ENCODE measurements at regions not wholly inside any gene's neighbourhood (a gene's known extent, or its start where the extent isn't known, plus 50 kb on each side); places are given as distances from the start of the nearest gene placed in this dataset.
A peak's percentile ranks its signal among the peaks of the same experiment; 100 is the strongest.
"Not testable (repeated sequence)": the region's sequence is repeated elsewhere in the genome, so short reads cannot be mapped to it uniquely, and the experiment has no call there.

DNA sequence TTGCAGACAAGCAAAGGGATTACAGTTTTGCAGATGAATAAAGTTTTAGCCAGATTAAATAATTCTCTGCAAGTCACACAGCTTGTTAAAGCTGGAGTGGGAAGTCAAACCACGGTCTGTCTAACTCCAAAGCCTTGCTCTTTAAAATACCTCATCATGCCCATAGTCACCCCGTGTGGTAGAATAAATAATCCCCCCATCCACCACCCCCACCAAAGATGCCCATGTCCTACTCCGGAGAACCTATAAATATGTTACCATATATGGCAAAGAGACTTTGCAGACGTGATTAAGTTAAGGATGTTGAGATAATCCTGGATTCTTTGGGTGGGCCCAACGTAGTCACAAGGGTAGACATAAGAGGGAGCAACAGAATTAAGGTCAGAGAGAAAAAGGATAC is 118.7 kb downstream of the BEND2 start:
- DNase-seq, result no peak

DNA sequence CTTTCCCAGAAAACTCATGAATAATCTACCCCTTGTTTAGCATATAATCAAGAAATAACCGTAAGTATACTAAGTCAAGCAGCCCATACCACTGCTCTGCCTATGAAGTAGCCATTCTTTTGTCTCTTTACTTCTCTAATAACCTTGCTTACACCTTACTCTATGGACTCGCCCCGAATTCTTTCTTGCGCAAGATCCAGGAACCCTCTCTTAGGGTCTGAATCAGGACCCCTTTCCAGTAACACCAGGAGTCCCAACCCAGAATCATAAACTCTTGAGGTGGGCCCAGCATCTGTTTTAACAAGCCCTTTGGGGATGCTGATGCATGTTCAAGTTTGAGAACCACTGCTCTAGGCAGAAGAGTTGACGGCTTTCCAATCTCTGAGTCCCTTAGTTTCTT is 119.6 kb downstream of the BEND2 start:
- no peak for DNase-seq

DNA sequence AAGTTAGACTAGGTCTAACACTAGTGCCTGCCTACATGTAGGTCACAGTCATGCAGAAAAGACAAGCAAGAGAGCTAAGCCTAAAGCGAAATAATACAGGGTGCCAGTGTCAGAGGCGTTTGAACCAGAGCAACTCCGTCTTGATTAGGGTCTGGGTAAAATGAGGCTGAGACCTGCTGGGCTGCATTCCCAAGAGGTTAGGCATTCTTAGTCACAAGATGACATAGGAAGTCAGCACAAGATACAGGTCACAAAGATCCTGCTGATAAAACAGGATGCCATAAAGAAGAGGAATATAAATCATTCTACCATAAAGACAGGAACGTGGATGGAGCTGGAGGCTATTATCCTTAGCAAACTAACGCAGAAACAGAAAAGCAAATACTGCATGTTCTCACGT is 120.9 kb downstream of the BEND2 start:
- DNase-seq, result no peak

DNA sequence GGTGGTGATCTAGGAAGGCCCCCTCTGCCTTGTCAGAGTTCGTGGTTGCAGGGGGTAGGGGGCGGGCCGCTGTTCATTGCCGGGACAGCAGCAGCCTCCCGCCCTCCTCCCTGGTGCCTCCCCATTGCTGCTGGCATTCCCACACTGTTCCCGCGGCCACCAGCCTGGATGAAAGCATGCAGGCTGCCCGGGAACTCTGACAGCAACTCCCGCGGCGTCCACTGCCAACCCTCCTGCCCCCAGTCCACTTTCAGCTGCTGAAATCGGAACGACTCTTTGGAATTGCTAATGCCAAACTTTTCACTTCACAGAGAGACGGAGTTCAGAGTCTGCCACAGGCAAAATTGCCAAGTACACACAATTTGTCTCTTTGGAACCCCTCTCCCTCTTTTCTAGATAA is 121.9 kb downstream of the BEND2 start:
- DNase-seq, result peak in 6 of 14 donors; percentile 0 to 14 (median 4)

DNA sequence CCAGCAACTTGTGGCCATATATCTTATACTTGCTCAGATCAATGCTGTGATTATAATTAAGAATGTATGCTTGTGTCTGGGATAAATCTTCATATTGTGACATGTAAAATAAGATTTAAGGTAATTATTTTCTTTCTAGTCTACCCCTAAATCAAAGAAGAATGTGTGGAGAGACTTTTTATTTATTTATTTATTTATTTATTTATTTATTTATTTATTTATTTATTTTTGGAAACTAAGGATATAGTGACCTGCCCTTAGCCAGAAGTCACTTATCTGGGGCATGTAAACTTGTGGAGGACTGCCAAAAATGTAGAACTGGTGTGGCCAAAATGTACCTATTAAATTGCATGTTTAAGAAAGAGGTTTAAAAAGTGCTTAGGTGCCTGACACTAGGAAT is 144.3 kb downstream of the BEND2 start:
- no peak for DNase-seq

DNA sequence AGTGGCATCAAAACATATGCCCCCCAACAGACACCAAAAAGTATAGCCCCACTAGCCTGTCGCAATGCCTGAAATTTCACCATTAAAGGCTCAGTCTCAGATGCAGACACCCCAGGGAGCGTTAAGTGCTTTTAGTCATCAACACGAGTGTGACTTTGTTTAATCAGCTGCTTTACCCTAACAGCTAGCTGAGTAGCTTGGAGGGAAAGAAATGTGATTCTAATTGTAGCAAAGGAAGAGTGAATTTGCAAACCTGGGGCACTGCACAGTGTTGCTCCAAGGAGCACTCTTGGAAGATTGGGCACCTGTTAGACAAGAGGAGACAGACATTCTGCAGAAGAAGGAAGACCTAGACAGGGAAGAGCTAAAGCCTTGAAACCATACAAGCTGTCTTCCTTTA is 145.1 kb downstream of the BEND2 start:
- DNase-seq, result no peak

DNA sequence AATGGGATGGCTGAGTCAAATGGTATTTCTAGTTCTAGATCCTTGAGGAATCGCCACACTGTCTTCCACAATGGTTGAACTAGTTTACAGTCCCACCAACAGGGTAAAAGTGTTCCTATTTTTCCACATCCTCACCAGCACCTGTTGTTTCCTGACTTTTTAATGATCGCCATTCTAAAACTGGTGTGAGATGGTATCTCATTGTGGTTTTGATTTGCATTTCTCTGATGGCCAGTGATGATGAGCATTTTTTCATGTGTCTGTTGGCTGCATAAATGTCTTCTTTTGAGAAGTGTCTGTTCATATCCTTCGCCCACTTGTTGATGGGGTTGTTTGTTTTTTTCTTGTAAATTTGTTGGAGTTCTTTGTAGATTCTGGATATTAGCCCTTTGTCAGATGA is 152.6 kb downstream of the BEND2 start:
- not testable (repeated sequence) for DNase-seq

DNA sequence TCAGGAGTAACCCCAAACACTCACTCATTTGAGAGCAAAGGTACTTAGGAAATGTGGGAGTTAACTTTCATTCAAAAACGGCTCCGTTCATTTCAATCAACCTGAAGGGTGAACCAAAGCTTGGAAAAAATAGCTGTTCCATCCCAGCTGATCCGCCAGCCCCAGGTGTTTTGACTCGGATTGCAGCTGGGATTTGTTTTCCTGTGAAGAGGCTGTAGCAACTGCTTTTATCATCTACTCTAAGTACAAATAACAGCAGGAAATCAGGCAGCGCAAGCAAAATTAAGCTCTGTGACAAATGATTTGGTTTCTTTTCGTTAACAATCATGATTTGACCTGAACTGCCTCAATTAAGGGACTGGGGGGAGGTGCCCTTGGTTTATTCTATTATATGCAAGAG is 154.7 kb downstream of the BEND2 start:
- DNase-seq, result no peak

DNA sequence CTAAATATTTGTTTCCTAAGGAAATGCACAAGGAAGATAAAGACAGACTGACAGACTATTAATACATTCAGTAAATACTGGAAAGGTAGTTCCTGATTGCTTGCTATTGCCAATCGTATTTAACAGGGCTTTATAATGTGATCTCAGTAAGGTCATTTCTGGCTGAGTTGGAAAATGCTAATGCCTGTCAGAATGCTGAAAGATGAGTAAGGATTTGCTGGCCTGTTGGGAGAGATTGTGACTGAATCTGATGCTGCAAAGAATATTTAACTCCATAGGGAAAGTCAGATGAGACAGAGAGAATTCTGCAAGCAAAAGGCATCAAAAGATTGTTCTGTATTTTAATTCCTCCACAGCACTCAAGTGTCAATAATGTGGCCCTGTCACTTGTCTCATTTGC is 169.0 kb downstream of the BEND2 start:
- DNase-seq, result no peak

DNA sequence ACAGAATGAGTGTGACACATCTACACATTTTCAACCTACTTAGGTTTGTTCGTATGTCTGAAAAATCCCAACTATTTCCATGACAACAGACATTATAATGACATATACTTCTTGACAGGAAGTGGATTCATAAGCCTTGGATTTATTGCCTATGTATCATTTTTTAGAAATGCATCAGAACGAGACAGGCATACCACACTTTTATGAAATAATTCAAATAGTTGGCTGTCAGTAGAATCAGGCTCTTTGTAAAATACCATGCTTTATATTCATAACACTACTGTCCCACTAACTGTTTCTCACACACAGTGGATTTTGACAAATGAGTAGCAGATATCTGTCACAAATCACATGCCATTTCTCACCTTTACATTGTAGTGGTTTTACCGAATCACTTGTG is 173.2 kb downstream of the BEND2 start:
- DNase-seq, result no peak

DNA sequence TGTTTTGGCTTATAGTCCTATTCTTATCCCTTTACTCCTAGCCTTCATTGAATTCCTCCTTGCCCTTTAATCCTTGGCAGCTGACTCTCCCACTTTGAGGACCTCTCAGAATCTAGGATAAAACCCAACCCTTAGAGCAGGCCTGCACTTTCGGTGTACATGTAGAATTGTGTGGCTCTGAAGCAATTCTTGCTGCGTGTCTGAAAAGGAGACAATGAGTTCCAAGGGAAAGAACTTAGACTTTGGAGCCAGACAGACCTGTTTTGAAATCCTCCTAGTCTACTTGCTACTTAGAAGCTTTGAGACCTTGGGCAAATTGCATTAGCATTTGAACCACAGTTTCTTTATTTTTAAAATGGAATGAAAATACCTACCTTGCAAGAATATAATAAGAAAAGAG is 175.2 kb downstream of the BEND2 start:
- DNase-seq, result no peak

DNA sequence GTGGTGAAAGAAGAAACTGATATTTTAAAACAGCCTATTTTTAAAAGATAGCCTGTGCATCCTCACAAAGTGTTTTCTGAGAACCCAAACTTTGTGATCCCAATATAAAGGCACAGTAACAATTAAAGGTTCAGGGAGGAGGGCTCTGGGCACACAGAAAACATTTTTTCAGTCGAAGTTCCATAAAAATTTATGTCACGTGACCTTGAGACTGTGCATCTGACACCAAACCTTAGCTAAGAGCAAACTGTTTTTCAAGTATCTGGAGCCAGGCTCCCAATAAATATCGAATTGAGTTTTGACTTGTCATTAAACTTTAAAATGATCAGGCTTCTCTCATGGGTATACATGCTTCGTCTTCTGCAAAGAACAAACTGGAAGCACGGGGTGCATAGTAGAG is 177.9 kb downstream of the BEND2 start:
- DNase-seq, result no peak

DNA sequence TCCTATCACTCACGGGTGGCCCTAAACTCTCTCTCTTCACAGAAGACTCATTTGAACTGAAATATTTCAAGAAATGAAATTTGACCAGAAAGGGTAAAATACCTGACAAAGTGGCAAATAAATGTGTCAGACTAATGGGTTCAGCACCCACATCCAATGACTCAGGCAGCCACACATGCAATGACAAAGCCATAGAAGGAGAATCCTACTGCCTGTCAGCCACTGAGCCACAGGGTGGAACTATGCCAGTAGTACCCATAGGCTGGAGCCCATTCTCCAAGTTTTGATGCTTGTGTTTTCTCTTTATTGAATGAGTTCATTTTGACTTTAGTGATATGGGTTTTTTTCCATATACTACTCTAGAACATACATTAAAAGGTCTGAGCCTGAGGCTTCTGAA is 179.0 kb downstream of the BEND2 start:
- no peak for DNase-seq

DNA sequence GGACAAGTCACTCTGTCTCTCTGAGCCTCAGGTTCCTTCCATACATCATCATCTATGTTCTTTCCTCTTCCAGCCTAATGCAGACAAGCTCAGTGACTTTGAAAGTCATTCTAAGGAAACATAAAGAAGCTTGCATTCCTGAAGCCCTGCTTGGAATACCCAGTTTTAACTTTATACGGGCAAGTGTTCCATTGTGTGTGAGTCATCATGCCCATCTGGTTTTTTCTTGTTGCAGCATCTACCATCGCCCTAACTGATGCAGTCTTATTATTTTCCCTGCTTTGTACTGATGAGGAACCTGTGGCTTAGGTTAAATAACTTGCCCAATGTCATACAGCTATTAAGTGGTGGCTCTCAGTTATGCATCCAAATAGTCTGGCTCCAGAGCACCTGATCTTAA is 177.9 kb upstream of the RAI2 start:
- DNase-seq, result no peak

DNA sequence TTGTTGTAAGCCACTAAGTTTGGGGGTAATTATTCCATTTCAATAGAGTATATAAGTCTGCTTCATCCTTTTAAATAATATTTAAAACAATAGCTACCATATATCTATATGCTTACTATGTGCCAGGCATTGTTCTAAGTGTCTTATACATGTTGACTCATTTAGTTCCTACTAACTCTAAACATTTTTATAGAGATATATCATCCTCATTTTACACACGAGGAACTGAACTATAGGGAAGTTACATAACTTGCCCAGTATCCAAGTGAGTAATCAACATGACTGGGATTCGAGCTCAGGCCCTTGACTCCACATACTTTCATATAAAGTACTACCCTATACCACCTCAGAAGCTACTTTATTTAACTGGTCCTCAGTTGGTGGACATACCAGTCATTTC is 175.3 kb upstream of the RAI2 start:
- DNase-seq, result no peak

DNA sequence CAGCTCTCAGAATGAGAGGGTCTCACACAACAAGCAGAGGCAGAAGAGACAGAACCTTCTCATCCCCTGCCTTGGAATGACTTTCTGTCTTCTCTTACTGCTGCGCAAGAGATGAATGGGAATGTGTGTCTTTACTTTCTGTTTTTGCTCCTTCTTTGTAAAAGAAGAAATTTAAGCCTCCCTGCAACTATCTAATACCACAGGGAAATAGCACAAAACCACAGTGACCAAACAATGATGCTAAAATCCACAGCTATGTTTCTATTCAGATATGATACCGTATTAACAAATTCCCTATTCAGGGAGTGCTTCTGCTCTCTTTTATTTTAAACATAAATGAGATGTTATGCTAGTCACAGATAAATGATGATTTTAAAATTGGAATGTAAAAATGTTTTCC is 173.8 kb upstream of the RAI2 start:
- no peak for DNase-seq

DNA sequence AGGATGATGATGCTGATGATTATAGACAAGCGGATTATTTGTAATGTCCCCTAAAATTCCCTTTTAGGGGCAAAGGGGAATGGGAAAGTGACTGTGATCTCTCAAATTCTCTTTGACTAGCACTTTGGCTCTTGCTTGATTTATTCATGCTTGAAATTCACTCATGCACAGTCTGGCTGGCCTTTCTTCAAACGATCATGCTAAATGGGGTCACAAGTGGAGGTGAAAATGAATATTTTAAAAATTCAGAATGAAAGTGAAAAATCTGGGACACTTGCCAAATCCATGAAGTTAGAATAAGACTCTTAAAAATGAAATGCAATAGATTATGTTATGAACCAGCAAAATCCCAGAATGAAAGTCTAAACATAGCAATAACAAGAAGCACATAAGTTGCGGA is 173.4 kb upstream of the RAI2 start:
- DNase-seq, result no peak

DNA sequence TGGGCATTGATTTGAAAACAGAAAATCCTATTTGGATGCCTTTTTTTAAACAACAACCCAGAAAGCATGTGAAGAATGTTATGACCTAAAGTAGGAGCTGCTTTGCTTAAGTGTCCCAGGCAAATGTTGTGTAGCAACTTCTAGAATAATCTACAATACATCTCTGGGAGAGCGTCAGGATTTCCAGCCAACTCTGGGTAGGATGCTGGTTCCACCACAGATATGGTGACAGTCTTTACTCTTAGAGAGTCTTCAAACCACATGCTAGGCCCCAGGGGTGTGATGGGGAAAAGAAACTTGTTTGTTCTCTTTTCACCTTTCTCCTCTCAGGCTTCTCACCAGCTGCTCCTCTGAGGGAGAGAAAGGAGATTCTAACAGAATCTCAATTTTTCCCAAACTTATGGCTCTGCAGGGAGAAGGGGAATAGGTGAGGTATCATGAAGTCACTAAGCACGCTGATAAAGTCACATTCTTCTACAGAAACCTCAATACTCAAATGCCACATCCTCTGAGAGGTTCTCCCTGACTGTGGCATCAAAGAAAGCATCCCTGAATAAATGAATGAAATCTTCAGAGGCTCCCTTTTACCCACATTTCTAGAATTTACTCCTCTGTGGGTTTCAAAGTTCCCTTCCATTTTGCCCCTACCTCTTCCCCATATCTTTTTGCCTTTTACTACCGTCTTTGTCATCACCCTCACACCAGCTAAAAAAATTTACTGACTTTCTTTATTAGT is 171.6 kb upstream of the RAI2 start:
- no peak for DNase-seq

DNA sequence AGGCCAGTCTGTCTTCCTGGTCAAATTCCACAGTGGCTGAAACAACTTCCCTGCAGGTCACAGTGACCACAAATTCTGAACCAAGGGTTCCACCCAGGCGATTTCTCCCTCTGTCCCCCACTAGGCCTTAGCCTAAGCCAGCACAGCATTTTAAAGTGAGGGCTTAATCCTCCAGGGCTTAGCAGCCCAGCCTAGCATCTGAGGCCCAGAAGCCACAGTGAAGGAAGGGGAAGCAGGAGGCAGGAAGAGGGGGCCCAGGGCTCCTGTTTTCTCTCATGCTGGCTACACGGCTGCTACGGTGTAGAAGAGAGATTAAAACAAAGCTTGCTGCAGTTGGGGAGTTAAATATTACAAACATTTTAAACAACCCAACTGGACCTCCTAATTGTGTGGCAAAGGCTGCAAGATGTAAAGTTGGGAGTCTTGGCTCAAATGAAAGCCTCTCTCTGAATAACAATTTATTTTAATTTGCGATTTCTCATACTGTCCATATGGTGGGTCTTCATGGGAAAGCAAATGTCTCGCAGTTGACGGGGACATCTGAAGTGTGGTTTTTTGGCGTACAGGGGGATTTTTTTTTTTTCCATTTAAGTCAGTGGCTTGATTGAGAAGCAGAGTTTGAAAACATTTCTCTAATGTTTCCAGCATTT is 170.8 kb upstream of the RAI2 start:
- DNase-seq, result no peak

DNA sequence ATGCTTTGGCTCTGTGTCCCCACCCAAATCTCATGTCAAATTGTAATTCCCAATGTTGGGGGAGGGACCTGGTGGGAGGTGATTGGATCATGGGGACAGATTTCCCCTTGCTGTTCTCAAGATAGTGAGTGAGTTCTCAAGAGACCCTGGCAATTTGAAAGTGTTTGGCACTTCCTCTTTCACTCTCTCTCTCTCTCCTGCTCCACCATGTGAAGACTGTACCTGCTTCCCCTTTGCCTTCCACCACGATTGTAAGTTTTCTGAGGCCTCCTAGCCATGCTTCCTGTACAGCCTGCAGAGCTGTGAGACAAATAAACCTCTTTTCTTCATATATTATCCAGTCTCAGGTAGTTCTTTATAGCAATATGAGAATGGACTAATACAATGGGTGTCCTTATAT is 169.6 kb upstream of the RAI2 start:
- not testable (repeated sequence) for DNase-seq

DNA sequence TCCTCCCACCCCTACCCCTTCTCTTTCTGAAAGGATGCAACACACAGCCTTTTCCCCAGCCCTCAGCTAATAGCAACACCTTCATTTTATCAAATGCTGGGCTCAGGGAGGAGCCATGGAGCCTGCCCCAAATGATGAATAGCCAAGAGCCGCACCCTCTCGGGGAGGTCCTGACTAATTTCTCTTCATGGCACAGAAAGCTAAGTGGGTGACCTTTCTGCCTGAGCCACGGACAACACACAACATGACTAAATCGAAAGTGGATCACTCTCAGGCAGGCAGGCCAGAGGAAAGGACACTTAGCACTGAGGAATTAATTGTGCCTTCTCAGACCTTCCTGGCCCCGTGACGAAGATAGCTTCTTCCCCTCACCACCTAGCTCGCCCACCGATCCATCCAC is 165.1 kb upstream of the RAI2 start:
- DNase-seq, result no peak

DNA sequence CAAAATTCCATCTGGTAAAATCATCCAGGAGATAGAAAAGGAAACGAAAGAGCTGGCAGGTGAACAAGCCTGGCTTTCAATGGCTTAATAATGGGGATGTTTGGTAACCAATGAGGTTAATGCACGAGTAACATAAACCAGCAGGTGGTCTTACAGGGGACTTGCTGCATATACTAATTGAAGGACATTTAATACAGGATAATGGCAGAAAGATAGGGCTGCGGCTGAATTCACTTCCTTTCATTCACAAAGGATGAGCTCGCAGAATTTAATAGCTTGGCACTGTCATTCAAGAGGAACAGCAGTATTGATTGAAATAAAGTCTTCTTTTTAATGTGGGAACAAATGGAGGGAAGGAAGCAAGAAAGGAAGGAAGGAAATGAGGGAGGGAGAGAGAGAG is 156.3 kb upstream of the RAI2 start:
- DNase-seq, result no peak

DNA sequence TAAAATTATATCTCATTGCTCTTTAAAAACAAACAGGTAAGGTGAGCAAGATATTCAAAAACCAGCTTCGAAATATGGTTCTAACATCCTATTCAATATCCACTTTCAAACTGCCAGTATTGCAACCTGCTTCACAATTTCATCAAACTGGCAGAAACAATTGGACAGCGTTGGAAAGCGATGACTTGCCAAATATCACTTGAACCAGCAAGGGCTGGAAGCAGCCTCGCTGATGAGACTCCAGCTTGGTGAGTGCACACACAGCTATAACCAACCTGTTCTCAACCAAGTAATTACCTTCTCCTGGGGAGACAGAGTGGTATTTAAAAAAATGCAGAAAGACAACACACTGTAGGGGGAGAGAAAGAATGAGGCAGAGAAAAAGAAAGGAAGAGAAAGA is 155.8 kb upstream of the RAI2 start:
- no peak for DNase-seq

DNA sequence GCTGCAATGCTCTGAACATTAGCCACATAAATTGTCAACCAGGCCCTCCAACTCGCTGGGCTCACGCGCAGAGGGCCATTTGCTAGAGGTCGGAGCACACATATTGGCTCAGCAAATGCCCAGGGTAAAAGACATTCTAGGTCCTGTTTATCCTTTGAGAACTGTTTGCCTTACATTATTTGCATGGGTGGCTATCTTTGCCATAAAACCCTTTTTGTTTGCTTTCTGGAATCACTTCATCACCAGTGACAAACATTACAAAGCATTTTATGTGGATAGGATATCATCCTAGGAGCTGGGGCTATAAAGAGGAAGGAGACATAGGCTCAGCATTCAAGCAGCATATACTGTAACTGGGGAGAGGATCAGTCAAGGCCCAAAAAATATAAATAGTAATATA is 149.2 kb upstream of the RAI2 start:
- DNase-seq, result no peak

DNA sequence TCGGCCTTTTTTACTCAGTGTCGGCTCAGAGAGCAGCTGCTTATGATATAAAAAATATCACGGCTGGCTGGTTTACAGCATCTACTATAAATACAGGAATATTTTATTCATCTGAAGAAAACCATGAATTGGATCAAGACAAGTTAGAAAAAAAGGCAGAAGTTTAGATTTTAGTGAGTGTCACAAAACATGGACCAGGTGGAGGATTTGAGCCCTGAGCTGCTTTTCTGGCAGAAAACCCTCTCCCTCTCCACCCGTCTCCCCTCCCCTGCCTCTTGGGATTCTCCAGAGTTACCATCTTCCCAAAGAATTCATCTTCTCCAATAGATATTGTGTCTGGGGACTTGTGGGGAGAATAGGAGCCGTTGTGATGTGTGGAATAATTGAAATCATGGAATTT is 142.8 kb upstream of the RAI2 start:
- DNase-seq, result no peak
